ENCODE measurements at regions not wholly inside any gene's neighbourhood (a gene's known extent, or its start where the extent isn't known, plus 50 kb on each side); places are given as distances from the start of the nearest gene placed in this dataset.

- TF ChIP-seq, protein P1, sequence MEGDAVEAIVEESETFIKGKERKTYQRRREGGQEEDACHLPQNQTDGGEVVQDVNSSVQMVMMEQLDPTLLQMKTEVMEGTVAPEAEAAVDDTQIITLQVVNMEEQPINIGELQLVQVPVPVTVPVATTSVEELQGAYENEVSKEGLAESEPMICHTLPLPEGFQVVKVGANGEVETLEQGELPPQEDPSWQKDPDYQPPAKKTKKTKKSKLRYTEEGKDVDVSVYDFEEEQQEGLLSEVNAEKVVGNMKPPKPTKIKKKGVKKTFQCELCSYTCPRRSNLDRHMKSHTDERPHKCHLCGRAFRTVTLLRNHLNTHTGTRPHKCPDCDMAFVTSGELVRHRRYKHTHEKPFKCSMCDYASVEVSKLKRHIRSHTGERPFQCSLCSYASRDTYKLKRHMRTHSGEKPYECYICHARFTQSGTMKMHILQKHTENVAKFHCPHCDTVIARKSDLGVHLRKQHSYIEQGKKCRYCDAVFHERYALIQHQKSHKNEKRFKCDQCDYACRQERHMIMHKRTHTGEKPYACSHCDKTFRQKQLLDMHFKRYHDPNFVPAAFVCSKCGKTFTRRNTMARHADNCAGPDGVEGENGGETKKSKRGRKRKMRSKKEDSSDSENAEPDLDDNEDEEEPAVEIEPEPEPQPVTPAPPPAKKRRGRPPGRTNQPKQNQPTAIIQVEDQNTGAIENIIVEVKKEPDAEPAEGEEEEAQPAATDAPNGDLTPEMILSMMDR (conservative IDR thresholded peaks at IDR 0.05 in 1 of 2, IDR thresholded peaks at IDR 0.05 in 1 of 2; ENCODE audit: extremely low read depth in 1 of 2, insufficient read depth in 1 of 2, low read depth in 1 of 2, low read length in 2 of 2) = no peak
- no peak for TF ChIP-seq EZH2 (IDR thresholded peaks at IDR 0.05; ENCODE audit: borderline replicate concordance, low read length)
Observed at GRCh38 chr11:80284946-80285785, 844.3 kb upstream of the TENM4 start.

Measured in mammary epithelial cell (primary cell).